ENCODE measurements at regions not wholly inside any gene's neighbourhood (a gene's known extent, or its start where the extent isn't known, plus 50 kb on each side); places are given as distances from the start of the nearest gene placed in this dataset.

DNA sequence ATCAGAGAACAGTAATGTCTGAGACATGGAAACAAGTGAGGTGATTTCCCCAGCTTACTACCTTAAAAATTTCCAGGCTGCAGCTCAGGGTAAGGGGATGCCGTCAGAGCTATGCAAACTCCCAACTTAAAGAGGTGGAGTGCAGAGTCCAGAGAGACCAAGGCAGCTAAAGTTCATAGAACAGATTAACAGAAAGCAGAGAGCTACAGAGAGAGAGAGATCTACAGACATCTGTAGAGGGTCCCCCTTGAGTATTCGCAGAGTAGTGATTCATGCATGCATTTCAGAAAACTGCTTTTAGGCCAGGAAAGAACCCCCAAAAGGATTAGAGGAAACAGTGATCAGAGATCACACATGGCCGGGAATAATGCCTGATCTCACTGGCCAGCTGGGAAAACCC lies 306.2 kb upstream of the PUM3 start:
- TF ChIP-seq EZH2 (IDR thresholded peaks at IDR 0.05; ENCODE audit: borderline replicate concordance, low read depth, low read length) (no peak), RBM22 (IDR thresholded peaks at IDR 0.05; ENCODE audit: low read depth, low read length, poor library complexity, severe bottlenecking) (no peak), YY1 (IDR thresholded peaks at IDR 0.05; ENCODE audit: borderline replicate concordance in 1 of 3, control insufficient read depth in 1 of 3, extremely low read depth in 1 of 3, insufficient read depth in 3 of 3, insufficient read length in 1 of 3, insufficient replicate concordance in 2 of 3, low read depth in 1 of 3, low read length in 2 of 3) (no peak), ZNF780A (CRISPR knock-in tag; IDR thresholded peaks at IDR 0.05) (no peak), SMARCE1 (IDR thresholded peaks at IDR 0.05) (no peak), ZNF253 (CRISPR knock-in tag; conservative IDR thresholded peaks at IDR 0.05) (no peak), SRSF7 (optimal IDR thresholded peaks at IDR 0.05; ENCODE audit: low read depth, low read length) (no peak), SRSF1 (IDR thresholded peaks at IDR 0.05; ENCODE audit: low read depth, low read length) (no peak), ZFX (CRISPR knock-in tag; IDR thresholded peaks at IDR 0.05) (no peak)
- TF ChIP-seq, protein P1, sequence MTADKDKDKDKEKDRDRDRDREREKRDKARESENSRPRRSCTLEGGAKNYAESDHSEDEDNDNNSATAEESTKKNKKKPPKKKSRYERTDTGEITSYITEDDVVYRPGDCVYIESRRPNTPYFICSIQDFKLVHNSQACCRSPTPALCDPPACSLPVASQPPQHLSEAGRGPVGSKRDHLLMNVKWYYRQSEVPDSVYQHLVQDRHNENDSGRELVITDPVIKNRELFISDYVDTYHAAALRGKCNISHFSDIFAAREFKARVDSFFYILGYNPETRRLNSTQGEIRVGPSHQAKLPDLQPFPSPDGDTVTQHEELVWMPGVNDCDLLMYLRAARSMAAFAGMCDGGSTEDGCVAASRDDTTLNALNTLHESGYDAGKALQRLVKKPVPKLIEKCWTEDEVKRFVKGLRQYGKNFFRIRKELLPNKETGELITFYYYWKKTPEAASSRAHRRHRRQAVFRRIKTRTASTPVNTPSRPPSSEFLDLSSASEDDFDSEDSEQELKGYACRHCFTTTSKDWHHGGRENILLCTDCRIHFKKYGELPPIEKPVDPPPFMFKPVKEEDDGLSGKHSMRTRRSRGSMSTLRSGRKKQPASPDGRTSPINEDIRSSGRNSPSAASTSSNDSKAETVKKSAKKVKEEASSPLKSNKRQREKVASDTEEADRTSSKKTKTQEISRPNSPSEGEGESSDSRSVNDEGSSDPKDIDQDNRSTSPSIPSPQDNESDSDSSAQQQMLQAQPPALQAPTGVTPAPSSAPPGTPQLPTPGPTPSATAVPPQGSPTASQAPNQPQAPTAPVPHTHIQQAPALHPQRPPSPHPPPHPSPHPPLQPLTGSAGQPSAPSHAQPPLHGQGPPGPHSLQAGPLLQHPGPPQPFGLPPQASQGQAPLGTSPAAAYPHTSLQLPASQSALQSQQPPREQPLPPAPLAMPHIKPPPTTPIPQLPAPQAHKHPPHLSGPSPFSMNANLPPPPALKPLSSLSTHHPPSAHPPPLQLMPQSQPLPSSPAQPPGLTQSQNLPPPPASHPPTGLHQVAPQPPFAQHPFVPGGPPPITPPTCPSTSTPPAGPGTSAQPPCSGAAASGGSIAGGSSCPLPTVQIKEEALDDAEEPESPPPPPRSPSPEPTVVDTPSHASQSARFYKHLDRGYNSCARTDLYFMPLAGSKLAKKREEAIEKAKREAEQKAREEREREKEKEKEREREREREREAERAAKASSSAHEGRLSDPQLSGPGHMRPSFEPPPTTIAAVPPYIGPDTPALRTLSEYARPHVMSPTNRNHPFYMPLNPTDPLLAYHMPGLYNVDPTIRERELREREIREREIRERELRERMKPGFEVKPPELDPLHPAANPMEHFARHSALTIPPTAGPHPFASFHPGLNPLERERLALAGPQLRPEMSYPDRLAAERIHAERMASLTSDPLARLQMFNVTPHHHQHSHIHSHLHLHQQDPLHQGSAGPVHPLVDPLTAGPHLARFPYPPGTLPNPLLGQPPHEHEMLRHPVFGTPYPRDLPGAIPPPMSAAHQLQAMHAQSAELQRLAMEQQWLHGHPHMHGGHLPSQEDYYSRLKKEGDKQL (CRISPR knock-in tag; IDR thresholded peaks at IDR 0.05; ENCODE audit: borderline replicate concordance): no peak
- TF ChIP-seq, protein P2, sequence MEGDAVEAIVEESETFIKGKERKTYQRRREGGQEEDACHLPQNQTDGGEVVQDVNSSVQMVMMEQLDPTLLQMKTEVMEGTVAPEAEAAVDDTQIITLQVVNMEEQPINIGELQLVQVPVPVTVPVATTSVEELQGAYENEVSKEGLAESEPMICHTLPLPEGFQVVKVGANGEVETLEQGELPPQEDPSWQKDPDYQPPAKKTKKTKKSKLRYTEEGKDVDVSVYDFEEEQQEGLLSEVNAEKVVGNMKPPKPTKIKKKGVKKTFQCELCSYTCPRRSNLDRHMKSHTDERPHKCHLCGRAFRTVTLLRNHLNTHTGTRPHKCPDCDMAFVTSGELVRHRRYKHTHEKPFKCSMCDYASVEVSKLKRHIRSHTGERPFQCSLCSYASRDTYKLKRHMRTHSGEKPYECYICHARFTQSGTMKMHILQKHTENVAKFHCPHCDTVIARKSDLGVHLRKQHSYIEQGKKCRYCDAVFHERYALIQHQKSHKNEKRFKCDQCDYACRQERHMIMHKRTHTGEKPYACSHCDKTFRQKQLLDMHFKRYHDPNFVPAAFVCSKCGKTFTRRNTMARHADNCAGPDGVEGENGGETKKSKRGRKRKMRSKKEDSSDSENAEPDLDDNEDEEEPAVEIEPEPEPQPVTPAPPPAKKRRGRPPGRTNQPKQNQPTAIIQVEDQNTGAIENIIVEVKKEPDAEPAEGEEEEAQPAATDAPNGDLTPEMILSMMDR (IDR thresholded peaks at IDR 0.05 in 2 of 3, conservative IDR thresholded peaks at IDR 0.05 in 1 of 3; ENCODE audit: insufficient read depth in 2 of 3, low read depth in 1 of 3, low read length in 3 of 3): no peak
- TF ChIP-seq, protein P3, sequence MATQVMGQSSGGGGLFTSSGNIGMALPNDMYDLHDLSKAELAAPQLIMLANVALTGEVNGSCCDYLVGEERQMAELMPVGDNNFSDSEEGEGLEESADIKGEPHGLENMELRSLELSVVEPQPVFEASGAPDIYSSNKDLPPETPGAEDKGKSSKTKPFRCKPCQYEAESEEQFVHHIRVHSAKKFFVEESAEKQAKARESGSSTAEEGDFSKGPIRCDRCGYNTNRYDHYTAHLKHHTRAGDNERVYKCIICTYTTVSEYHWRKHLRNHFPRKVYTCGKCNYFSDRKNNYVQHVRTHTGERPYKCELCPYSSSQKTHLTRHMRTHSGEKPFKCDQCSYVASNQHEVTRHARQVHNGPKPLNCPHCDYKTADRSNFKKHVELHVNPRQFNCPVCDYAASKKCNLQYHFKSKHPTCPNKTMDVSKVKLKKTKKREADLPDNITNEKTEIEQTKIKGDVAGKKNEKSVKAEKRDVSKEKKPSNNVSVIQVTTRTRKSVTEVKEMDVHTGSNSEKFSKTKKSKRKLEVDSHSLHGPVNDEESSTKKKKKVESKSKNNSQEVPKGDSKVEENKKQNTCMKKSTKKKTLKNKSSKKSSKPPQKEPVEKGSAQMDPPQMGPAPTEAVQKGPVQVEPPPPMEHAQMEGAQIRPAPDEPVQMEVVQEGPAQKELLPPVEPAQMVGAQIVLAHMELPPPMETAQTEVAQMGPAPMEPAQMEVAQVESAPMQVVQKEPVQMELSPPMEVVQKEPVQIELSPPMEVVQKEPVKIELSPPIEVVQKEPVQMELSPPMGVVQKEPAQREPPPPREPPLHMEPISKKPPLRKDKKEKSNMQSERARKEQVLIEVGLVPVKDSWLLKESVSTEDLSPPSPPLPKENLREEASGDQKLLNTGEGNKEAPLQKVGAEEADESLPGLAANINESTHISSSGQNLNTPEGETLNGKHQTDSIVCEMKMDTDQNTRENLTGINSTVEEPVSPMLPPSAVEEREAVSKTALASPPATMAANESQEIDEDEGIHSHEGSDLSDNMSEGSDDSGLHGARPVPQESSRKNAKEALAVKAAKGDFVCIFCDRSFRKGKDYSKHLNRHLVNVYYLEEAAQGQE (IDR thresholded peaks at IDR 0.05; ENCODE audit: borderline replicate concordance): no peak
- TF ChIP-seq, protein P3 (CRISPR knock-in tag; IDR thresholded peaks at IDR 0.05; ENCODE audit: low read depth): no peak
- TF ChIP-seq, protein P4, sequence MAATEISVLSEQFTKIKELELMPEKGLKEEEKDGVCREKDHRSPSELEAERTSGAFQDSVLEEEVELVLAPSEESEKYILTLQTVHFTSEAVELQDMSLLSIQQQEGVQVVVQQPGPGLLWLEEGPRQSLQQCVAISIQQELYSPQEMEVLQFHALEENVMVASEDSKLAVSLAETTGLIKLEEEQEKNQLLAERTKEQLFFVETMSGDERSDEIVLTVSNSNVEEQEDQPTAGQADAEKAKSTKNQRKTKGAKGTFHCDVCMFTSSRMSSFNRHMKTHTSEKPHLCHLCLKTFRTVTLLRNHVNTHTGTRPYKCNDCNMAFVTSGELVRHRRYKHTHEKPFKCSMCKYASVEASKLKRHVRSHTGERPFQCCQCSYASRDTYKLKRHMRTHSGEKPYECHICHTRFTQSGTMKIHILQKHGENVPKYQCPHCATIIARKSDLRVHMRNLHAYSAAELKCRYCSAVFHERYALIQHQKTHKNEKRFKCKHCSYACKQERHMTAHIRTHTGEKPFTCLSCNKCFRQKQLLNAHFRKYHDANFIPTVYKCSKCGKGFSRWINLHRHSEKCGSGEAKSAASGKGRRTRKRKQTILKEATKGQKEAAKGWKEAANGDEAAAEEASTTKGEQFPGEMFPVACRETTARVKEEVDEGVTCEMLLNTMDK (IDR thresholded peaks at IDR 0.05; ENCODE audit: borderline replicate concordance, insufficient read depth, low read depth, low read length, poor library complexity, severe bottlenecking): no peak

Data from K562 (cell line).